ENCODE measurements at regions not wholly inside any gene's neighbourhood (a gene's known extent, or its start where the extent isn't known, plus 50 kb on each side); places are given as distances from the start of the nearest gene placed in this dataset.

- no peaks in the 10 kb centered on the region for H3K36me3 Mint-ChIP-seq
- no peak for TF ChIP-seq CTCF (IDR thresholded peaks at IDR 0.05)
- H3K4me2 ChIP-seq (replicated peaks; ENCODE audit: extremely low read depth, low read length, poor library complexity, severe bottlenecking) = no peak overlapping the region
- no peaks in the 10 kb centered on the region for H3K4me1 ChIP-seq (ENCODE audit: control insufficient read depth in 1 of 2, insufficient read depth in 2 of 2, low read length in 2 of 2)
- H3K9me3 ChIP-seq (replicated peaks in 1 of 2; ENCODE audit: control insufficient read depth in 1 of 2, insufficient read depth in 1 of 2, low read length in 2 of 2) = no peaks in the 10 kb centered on the region
- peaks cover 0 to 5% of the 10 kb centered on the region in 2 donors for H3K27me3 ChIP-seq (ENCODE audit: control insufficient read depth in 2 of 2, insufficient read depth in 2 of 2, low read length in 2 of 2)
- H2AFZ ChIP-seq (ENCODE audit: insufficient read depth, low read depth, low read length, poor library complexity, severe bottlenecking) = no peak overlapping the region
- peaks cover 0 to 2% (median 0%) of the 10 kb centered on the region in 7 donors for H3K9me3 Mint-ChIP-seq
- H3K9ac ChIP-seq (ENCODE audit: insufficient read depth, low read length, poor library complexity, severe bottlenecking) = no peak overlapping the region
- intact Hi-C loops (cut with micrococcal nuclease) = no loop called here
- no peaks in the 10 kb centered on the region for H3K36me3 ChIP-seq (replicated peaks in 1 of 2; ENCODE audit: control insufficient read depth in 1 of 2, insufficient read depth in 2 of 2, low read length in 2 of 2)
- peaks cover 14 to 26% (median 15%) of the 10 kb centered on the region in 3 donors for H3K27me3 Mint-ChIP-seq (ENCODE audit: low read depth in 3 of 3)
- no peak overlapping the region for H3K4me3 Mint-ChIP-seq
- H3K4me3 ChIP-seq (replicated peaks in 1 of 3; ENCODE audit: low read depth in 2 of 3, low read length in 3 of 3) = no peak overlapping the region
- H4K20me1 ChIP-seq (ENCODE audit: insufficient read depth, low read length) = no peaks in the 10 kb centered on the region
- H3K27ac Mint-ChIP-seq = no peak overlapping the region
- WGBS (ENCODE audit: insufficient coverage) = 100% methylated on average over 1 of the region's 5 CpGs
- no peak overlapping the region for H3K27ac ChIP-seq (ENCODE audit: low read depth in 1 of 2, low read length in 2 of 2)
- DNase-seq = no peak
- no peaks in the 10 kb centered on the region for H3K4me1 Mint-ChIP-seq
- H3K79me2 ChIP-seq (ENCODE audit: insufficient read depth, low read length) = no peaks in the 10 kb centered on the region
These were observed 157.0 kb upstream of the NECTIN1 start for GRCh38 chr11:119885861-119886567.

GRCh38 chr11:119885067-119885466 is 156.1 kb upstream of the NECTIN1 start:
- no peaks in the 10 kb centered on the region for H3K79me2 ChIP-seq (ENCODE audit: insufficient read depth, low read length)
- Mint-ChIP-seq H3K9me3 (peaks cover 0 to 2% (median 0%) of the 10 kb centered on the region in 7 donors), H3K4me3 (no peak overlapping the region), H3K27ac (no peak overlapping the region), H3K4me1 (no peaks in the 10 kb centered on the region), H3K27me3 (ENCODE audit: low read depth in 3 of 3) (peaks cover 13 to 24% (median 16%) of the 10 kb centered on the region in 3 donors), H3K36me3 (no peaks in the 10 kb centered on the region)
- no peak overlapping the region for H3K9ac ChIP-seq (ENCODE audit: insufficient read depth, low read length, poor library complexity, severe bottlenecking)
- H3K4me2 ChIP-seq (replicated peaks; ENCODE audit: extremely low read depth, low read length, poor library complexity, severe bottlenecking) = no peak overlapping the region
- H3K4me1 ChIP-seq (ENCODE audit: control insufficient read depth in 1 of 2, insufficient read depth in 2 of 2, low read length in 2 of 2) = no peaks in the 10 kb centered on the region
- no peak overlapping the region for H3K4me3 ChIP-seq (replicated peaks in 1 of 3; ENCODE audit: low read depth in 2 of 3, low read length in 3 of 3)
- H3K36me3 ChIP-seq (replicated peaks in 1 of 2; ENCODE audit: control insufficient read depth in 1 of 2, insufficient read depth in 2 of 2, low read length in 2 of 2) = no peaks in the 10 kb centered on the region
- H3K27me3 ChIP-seq (ENCODE audit: control insufficient read depth in 2 of 2, insufficient read depth in 2 of 2, low read length in 2 of 2) = peaks cover 0 to 5% of the 10 kb centered on the region in 2 donors
- H3K27ac ChIP-seq (ENCODE audit: low read depth in 1 of 2, low read length in 2 of 2) = no peak overlapping the region
- TF ChIP-seq CTCF (IDR thresholded peaks at IDR 0.05) = no peak
- WGBS (ENCODE audit: insufficient coverage) = 73% methylated on average over 4 of the region's 5 CpGs
- intact Hi-C loops (cut with micrococcal nuclease) = no loop called here
- no peaks in the 10 kb centered on the region for H4K20me1 ChIP-seq (ENCODE audit: insufficient read depth, low read length)
- no peak for DNase-seq
- H2AFZ ChIP-seq (ENCODE audit: insufficient read depth, low read depth, low read length, poor library complexity, severe bottlenecking) = no peak overlapping the region
- no peaks in the 10 kb centered on the region for H3K9me3 ChIP-seq (replicated peaks in 1 of 2; ENCODE audit: control insufficient read depth in 1 of 2, insufficient read depth in 1 of 2, low read length in 2 of 2)
